ENCODE measurements at regions not wholly inside any gene's neighbourhood (a gene's known extent, or its start where the extent isn't known, plus 50 kb on each side); places are given as distances from the start of the nearest gene placed in this dataset.

GRCh38 chr18:69209761-69210160 is 190.9 kb upstream of the DOK6 start:
- intact Hi-C loops (cut with DNase I), result no loop called here
- DNase-seq (no peak), ATAC-seq (ENCODE audit: poor library complexity) (no peak)

GRCh38 chr18:69213842-69214241 is 186.8 kb upstream of the DOK6 start:
- intact Hi-C loops (cut with DNase I), result no loop called here
- ATAC-seq (ENCODE audit: poor library complexity) (no peak), DNase-seq (no peak)

GRCh38 chr18:69215161-69215560 is 185.5 kb upstream of the DOK6 start:
- ATAC-seq (ENCODE audit: poor library complexity) (peak; percentile 12), DNase-seq (no peak)
- intact Hi-C loops (cut with DNase I), result no loop called here

- intact Hi-C loops (cut with DNase I), result no loop called here
- no peak for ATAC-seq (ENCODE audit: poor library complexity)
Measured at GRCh38 chr18:69216321-69216720, 184.4 kb upstream of the DOK6 start.

GRCh38 chr18:69217196-69218000 is 183.3 kb upstream of the DOK6 start:
- intact Hi-C loops (cut with DNase I), result no loop called here
- ATAC-seq (ENCODE audit: poor library complexity), result no peak
- no peak for DNase-seq

More at GRCh38 chr18:69216321-69216720, 184.4 kb upstream of the DOK6 start:
- no peak for DNase-seq

- DNase-seq, result no peak
- intact Hi-C loops (cut with DNase I), result no loop called here
- ATAC-seq (ENCODE audit: poor library complexity), result no peak
Measured at GRCh38 chr18:69220529-69220928, 180.2 kb upstream of the DOK6 start.

- DNase-seq, result no peak
- ATAC-seq (ENCODE audit: poor library complexity), result no peak
- intact Hi-C loops (cut with DNase I), result no loop called here
Measured at GRCh38 chr18:69222089-69222488, 178.6 kb upstream of the DOK6 start.

- no peak for ATAC-seq (ENCODE audit: poor library complexity)
- intact Hi-C loops (cut with DNase I), result no loop called here
Measured at GRCh38 chr18:69226971-69227370, 173.7 kb upstream of the DOK6 start.

GRCh38 chr18:69230204-69230603 is 170.5 kb upstream of the DOK6 start:
- ATAC-seq (ENCODE audit: poor library complexity), result no peak
- DNase-seq, result no peak
- intact Hi-C loops (cut with DNase I), result no loop called here

More at GRCh38 chr18:69226971-69227370, 173.7 kb upstream of the DOK6 start:
- DNase-seq, result no peak

GRCh38 chr18:69233465-69234054 is 167.1 kb upstream of the DOK6 start:
- peak; percentile 88 for ATAC-seq (ENCODE audit: poor library complexity)
- no peak for DNase-seq
- intact Hi-C loops (cut with DNase I), result no loop called here

- ATAC-seq (ENCODE audit: poor library complexity) (peak; percentile 57), DNase-seq (no peak)
- intact Hi-C loops (cut with DNase I), result no loop called here
Measured at GRCh38 chr18:69239849-69240674, 160.6 kb upstream of the DOK6 start.

GRCh38 chr18:69246027-69246426 is 154.7 kb upstream of the DOK6 start:
- intact Hi-C loops (cut with DNase I), result no loop called here
- DNase-seq (no peak), ATAC-seq (ENCODE audit: poor library complexity) (no peak)

- intact Hi-C loops (cut with DNase I), result no loop called here
- ATAC-seq (ENCODE audit: poor library complexity) (no peak), DNase-seq (peak; percentile 31)
Measured at GRCh38 chr18:69250305-69251151, 150.2 kb upstream of the DOK6 start.

GRCh38 chr18:69257861-69258458 is 142.7 kb upstream of the DOK6 start:
- ATAC-seq (ENCODE audit: poor library complexity) (no peak), DNase-seq (no peak)
- intact Hi-C loops (cut with DNase I), result no loop called here

- intact Hi-C loops (cut with DNase I), result no loop called here
- ATAC-seq (ENCODE audit: poor library complexity) (no peak), DNase-seq (no peak)
Measured at GRCh38 chr18:69259282-69259681, 141.4 kb upstream of the DOK6 start.

- no peak for ATAC-seq (ENCODE audit: poor library complexity)
- no peak for DNase-seq
- intact Hi-C loops (cut with DNase I), result no loop called here
Measured at GRCh38 chr18:69261406-69261805, 139.3 kb upstream of the DOK6 start.

GRCh38 chr18:69265656-69266055 is 135.0 kb upstream of the DOK6 start:
- DNase-seq (no peak), ATAC-seq (ENCODE audit: poor library complexity) (no peak)
- intact Hi-C loops (cut with DNase I), result no loop called here

- intact Hi-C loops (cut with DNase I), result no loop called here
- DNase-seq (no peak), ATAC-seq (ENCODE audit: poor library complexity) (no peak)
Measured at GRCh38 chr18:69267895-69268294, 132.8 kb upstream of the DOK6 start.

Measured in Right ventricle myocardium superior (tissue), 1 donor.